Loucy (cell line): ENCODE measurements at regions not wholly inside any gene's neighbourhood (a gene's known extent, or its start where the extent isn't known, plus 50 kb on each side); places are given as distances from the start of the nearest gene placed in this dataset.

ENCODE experiments used
- H2AFZ ChIP-seq: fragments of 200-600 bp; sonication (generic); 2 replicates; pipeline ENCODE4 v1.6.0; 2016; ENCODE audit warnings: antibody characterized with exemption, mild to moderate bottlenecking, low read length, moderate library complexity
- H3F3A ChIP-seq: fragments of 200-600 bp; 2 replicates; pipeline ENCODE4 v1.6.0; 2016; ENCODE audit warnings: antibody characterized with exemption, low read depth, mild to moderate bottlenecking
- H3K27me3 ChIP-seq: fragments of 200-600 bp; sonication (generic); 2 replicates; pipeline ENCODE4 v1.6.1; 2014; ENCODE audit warnings: low read length, mild to moderate bottlenecking; ENCODE audit not compliant: insufficient read depth, poor library complexity, severe bottlenecking
- H3K36me3 ChIP-seq: fragments of 200-600 bp; sonication (generic); 2 replicates; pipeline ENCODE4 v1.6.1; 2016; ENCODE audit warnings: low read length; ENCODE audit not compliant: insufficient read depth
- H3K4me1 ChIP-seq: fragments of 200-600 bp; sonication (generic); 2 replicates; pipeline ENCODE4 v1.5.1; 2014; ENCODE audit warnings: low read length, mild to moderate bottlenecking; ENCODE audit not compliant: insufficient read depth, poor library complexity, severe bottlenecking
- H3K4me2 ChIP-seq: fragments of 200-600 bp; sonication (generic); 2 replicates; pipeline ENCODE4 v1.6.0; 2014; ENCODE audit warnings: antibody characterized with exemption, low read length, low read depth, mild to moderate bottlenecking; ENCODE audit not compliant: poor library complexity, severe bottlenecking
- H3K4me3 ChIP-seq: fragments of 200-600 bp; sonication (generic); 2 replicates; pipeline ENCODE4 v1.5.1; 2014; ENCODE audit warnings: low read length, mild to moderate bottlenecking, mixed read lengths; ENCODE audit not compliant: poor library complexity, severe bottlenecking
- H3K79me2 ChIP-seq: fragments of 200-600 bp; sonication (generic); 2 replicates; pipeline ENCODE4 v1.6.1; 2014; ENCODE audit warnings: low read length; ENCODE audit not compliant: insufficient read depth
- H3K9ac ChIP-seq: fragments of 200-600 bp; sonication (generic); 2 replicates; pipeline ENCODE4 v1.6.0; 2014; ENCODE audit warnings: mild to moderate bottlenecking, low read depth, low read length, moderate library complexity; ENCODE audit not compliant: poor library complexity, severe bottlenecking
- H3K9me2 ChIP-seq: fragments of 200-600 bp; sonication (generic); replicated peaks from 2 replicates; pipeline ENCODE4 v1.6.1; 2016; ENCODE audit warnings: low read depth, low read length, mixed read lengths
- H3K9me3 ChIP-seq: fragments of 200-600 bp; sonication (generic); 2 replicates; pipeline ENCODE4 v1.6.1; 2014; ENCODE audit warnings: mild to moderate bottlenecking, antibody characterized with exemption, low read length, low read depth; ENCODE audit not compliant: insufficient read depth
- H4K20me1 ChIP-seq: fragments of 200-600 bp; sonication (generic); 2 replicates; pipeline ENCODE4 v1.6.0; 2014; ENCODE audit warnings: antibody characterized with exemption, low read length, mild to moderate bottlenecking; ENCODE audit not compliant: insufficient read depth, poor library complexity, severe bottlenecking
- EZH2phosphoT487 ChIP-seq: fragments of 200-600 bp; IDR thresholded peaks from 2 replicates; pipeline ENCODE4 v1.6.1; 2018; ENCODE audit warnings: antibody characterized with exemption, mild to moderate bottlenecking, moderate library complexity, borderline replicate concordance
- TF ChIP-seq, protein P1 (sequence below): fragments of 200-600 bp; sonication (generic); conservative IDR thresholded peaks from 2 replicates; pipeline ENCODE4 v1.5.1; 2014; ENCODE audit warnings: mild to moderate bottlenecking, antibody characterized with exemption, low read length

DNA sequence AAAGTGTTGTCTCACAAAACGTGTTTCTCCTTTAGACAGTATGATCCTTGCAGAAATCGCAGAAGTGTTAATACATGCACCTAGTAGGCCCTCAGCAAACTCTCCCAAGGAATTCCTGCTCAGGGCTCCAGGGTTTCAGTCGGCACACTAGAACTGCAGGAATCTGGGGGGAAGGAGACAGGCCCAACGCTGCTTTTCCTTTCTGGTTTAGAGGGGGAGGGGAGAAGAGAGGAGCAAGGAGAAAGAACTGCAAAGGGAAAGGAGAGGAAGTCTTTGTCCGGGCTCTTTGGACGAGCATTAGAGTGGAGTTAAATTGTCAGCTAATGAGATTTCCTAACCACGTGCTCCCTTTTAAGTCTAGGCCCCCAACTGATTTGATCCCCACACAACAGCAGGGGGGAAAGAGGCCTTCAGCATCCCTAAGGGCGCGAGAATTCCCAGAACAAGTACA, 103.7 kb upstream of the SOD1 start:
- TF ChIP-seq, protein P1, sequence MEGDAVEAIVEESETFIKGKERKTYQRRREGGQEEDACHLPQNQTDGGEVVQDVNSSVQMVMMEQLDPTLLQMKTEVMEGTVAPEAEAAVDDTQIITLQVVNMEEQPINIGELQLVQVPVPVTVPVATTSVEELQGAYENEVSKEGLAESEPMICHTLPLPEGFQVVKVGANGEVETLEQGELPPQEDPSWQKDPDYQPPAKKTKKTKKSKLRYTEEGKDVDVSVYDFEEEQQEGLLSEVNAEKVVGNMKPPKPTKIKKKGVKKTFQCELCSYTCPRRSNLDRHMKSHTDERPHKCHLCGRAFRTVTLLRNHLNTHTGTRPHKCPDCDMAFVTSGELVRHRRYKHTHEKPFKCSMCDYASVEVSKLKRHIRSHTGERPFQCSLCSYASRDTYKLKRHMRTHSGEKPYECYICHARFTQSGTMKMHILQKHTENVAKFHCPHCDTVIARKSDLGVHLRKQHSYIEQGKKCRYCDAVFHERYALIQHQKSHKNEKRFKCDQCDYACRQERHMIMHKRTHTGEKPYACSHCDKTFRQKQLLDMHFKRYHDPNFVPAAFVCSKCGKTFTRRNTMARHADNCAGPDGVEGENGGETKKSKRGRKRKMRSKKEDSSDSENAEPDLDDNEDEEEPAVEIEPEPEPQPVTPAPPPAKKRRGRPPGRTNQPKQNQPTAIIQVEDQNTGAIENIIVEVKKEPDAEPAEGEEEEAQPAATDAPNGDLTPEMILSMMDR = no peak
- no peak for TF ChIP-seq EZH2phosphoT487
- H3K9me3 ChIP-seq = no peaks in the 10 kb centered on the region
- H3K79me2 ChIP-seq = peaks cover 85% of the 10 kb centered on the region
- H3K4me3 ChIP-seq = peak overlapping the region; percentile 89
- peak overlapping the region; percentile 85 for H3K4me2 ChIP-seq
- H3F3A ChIP-seq = no peaks in the 10 kb centered on the region
- no peak overlapping the region for H2AFZ ChIP-seq
- H3K4me1 ChIP-seq = peaks cover 43% of the 10 kb centered on the region
- no peaks in the 10 kb centered on the region for H3K36me3 ChIP-seq
- peak overlapping the region; percentile 23 for H3K9ac ChIP-seq
- peaks cover 30% of the 10 kb centered on the region for H4K20me1 ChIP-seq
- peaks cover 3% of the 10 kb centered on the region for H3K27me3 ChIP-seq
- H3K9me2 ChIP-seq = no peaks in the 10 kb centered on the region

DNA sequence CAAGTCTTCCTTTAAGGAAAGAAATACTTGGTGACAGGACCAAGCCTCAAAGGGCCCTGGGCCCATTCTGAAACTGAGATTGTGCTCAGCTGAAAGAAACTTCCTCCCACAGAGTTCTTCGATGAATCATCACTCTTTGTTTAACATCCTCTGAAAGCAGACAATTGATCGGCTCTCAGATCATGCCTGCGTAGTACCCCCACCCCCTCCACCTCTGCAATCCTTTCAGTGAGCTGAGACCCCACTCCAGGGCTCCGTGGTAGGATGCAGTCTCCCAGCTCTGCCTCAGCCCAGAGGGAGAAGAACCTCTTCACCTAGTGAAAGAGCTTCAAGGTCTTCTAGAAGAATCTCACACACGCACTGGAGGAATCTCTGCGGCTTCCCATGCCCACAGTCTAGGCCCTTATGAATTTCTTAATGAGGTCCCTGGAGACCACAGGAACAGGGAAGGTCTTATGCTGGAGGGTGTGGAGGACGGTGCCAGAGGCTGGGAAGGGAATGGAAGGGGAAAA, 104.9 kb upstream of the SOD1 start:
- peaks cover 85% of the 10 kb centered on the region for H3K79me2 ChIP-seq
- no peaks in the 10 kb centered on the region for H3K9me2 ChIP-seq
- no peaks in the 10 kb centered on the region for H3K9me3 ChIP-seq
- peaks cover 34% of the 10 kb centered on the region for H3K4me1 ChIP-seq
- no peaks in the 10 kb centered on the region for H3K36me3 ChIP-seq
- peaks cover 30% of the 10 kb centered on the region for H4K20me1 ChIP-seq
- peaks cover 2% of the 10 kb centered on the region for H3K27me3 ChIP-seq
- TF ChIP-seq EZH2phosphoT487 = no peak
- TF ChIP-seq, protein P1 = no peak
- no peaks in the 10 kb centered on the region for H3F3A ChIP-seq
- H3K4me2 ChIP-seq = peak overlapping the region; percentile 85
- peak overlapping the region; percentile 89 for H3K4me3 ChIP-seq
- H3K9ac ChIP-seq = no peak overlapping the region
- H2AFZ ChIP-seq = no peak overlapping the region

DNA sequence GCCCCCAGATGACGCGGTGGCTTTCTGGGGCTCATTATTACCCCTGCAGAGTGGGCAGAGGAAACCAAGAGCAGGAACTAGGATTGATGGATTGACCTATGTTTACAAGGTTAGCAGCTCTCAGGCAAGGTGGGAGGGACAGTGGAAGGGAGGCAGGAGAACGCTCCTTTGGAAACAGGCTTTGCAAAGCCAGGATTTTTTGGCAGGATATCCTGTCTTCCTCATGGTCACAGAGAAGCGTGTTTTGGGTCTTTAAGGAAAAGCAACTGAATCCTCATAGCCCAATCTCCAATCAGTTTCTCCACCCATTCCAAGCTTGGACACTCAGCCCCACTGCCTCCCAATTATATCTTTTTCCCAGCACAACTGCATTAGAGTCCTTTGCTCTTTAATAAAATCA, 105.6 kb upstream of the SOD1 start:
- no peak overlapping the region for H2AFZ ChIP-seq
- H3K79me2 ChIP-seq = peaks cover 89% of the 10 kb centered on the region
- peaks cover 30% of the 10 kb centered on the region for H4K20me1 ChIP-seq
- no peaks in the 10 kb centered on the region for H3K9me3 ChIP-seq
- no peak for TF ChIP-seq EZH2phosphoT487
- TF ChIP-seq, protein P1 = no peak
- peaks cover 34% of the 10 kb centered on the region for H3K4me1 ChIP-seq
- H3F3A ChIP-seq = no peaks in the 10 kb centered on the region
- H3K36me3 ChIP-seq = no peaks in the 10 kb centered on the region
- H3K9me2 ChIP-seq = no peaks in the 10 kb centered on the region
- H3K4me3 ChIP-seq = no peak overlapping the region
- H3K9ac ChIP-seq = no peak overlapping the region
- no peaks in the 10 kb centered on the region for H3K27me3 ChIP-seq
- peak overlapping the region; percentile 85 for H3K4me2 ChIP-seq
